CD14-positive monocyte (primary cell): ENCODE measurements at regions not wholly inside any gene's neighbourhood (a gene's known extent, or its start where the extent isn't known, plus 50 kb on each side); places are given as distances from the start of the nearest gene placed in this dataset.

ENCODE experiments used
- DNase-seq, 3 donors: peaks; one replicate each; pipeline ENCODE4 v3.0.0-alpha.2; 2011 to 2022
- H2AFZ ChIP-seq: 2 replicates; pipeline ENCODE4 v1.6.0; 2012; ENCODE audit warnings: mild to moderate bottlenecking, low read depth, low read length, inconsistent platforms; ENCODE audit not compliant: insufficient read depth, poor library complexity, severe bottlenecking
- H3K27ac ChIP-seq, 2 donors: 1 replicate in 1 of 2; 2 replicates in 1 of 2; pipeline ENCODE4 v1.5.1; 2012 to 2013; ENCODE audit warnings: low read length in 2 of 2, control low read depth in 1 of 2, inconsistent platforms in 1 of 2, low read depth in 1 of 2, mild to moderate bottlenecking in 1 of 2
- H3K27me3 ChIP-seq, 2 donors: one replicate each; pipeline versions ENCODE4 v1.6.0 to v1.6.1; 2011 to 2013; ENCODE audit warnings: low read length in 2 of 2; ENCODE audit not compliant: control insufficient read depth in 2 of 2, insufficient read depth in 2 of 2
- H3K36me3 ChIP-seq, 2 donors: replicated peaks in 1 of 2; 1 replicate in 1 of 2; 2 replicates in 1 of 2; pipeline versions ENCODE4 v1.5.1 to v1.6.1; 2012 to 2013; ENCODE audit warnings: low read length in 2 of 2, control low read depth in 1 of 2, inconsistent platforms in 1 of 2, mild to moderate bottlenecking in 1 of 2; ENCODE audit not compliant: insufficient read depth in 2 of 2, control insufficient read depth in 1 of 2
- H3K4me1 ChIP-seq, 2 donors: 1 replicate in 1 of 2; 2 replicates in 1 of 2; pipeline versions ENCODE4 v1.5.1 to v1.6.1; 2012 to 2013; ENCODE audit warnings: low read length in 2 of 2, control low read depth in 1 of 2, inconsistent platforms in 1 of 2, mild to moderate bottlenecking in 1 of 2, moderate library complexity in 1 of 2; ENCODE audit not compliant: insufficient read depth in 2 of 2, control insufficient read depth in 1 of 2
- H3K4me2 ChIP-seq: replicated peaks from 2 replicates; pipeline ENCODE3; 2012; ENCODE audit warnings: low read length, moderate library complexity, mild to moderate bottlenecking; ENCODE audit not compliant: poor library complexity, severe bottlenecking; ENCODE audit errors: extremely low read depth
- H3K4me3 ChIP-seq, 3 experiments: fragments of 200-600 bp in 1 of 3; sonication (generic) in 1 of 3; replicated peaks in 1 of 3; 1 replicate in 2 of 3; 2 replicates in 1 of 3; pipeline ENCODE4 v1.5.1; 2011 to 2013; ENCODE audit warnings: low read length in 3 of 3, mild to moderate bottlenecking in 3 of 3, control low read depth in 2 of 3, low read depth in 2 of 3, inconsistent platforms in 1 of 3, moderate library complexity in 1 of 3
- H3K79me2 ChIP-seq: 2 replicates; pipeline ENCODE4 v1.6.0; 2012; ENCODE audit warnings: mild to moderate bottlenecking, control low read depth, inconsistent platforms, low read length, moderate library complexity; ENCODE audit not compliant: insufficient read depth
- H3K9ac ChIP-seq: 2 replicates; pipeline ENCODE4 v1.6.0; 2017; ENCODE audit warnings: low read length, mild to moderate bottlenecking; ENCODE audit not compliant: insufficient read depth, poor library complexity, severe bottlenecking
- H3K9me3 ChIP-seq, 2 donors: replicated peaks in 1 of 2; 1 replicate in 1 of 2; 2 replicates in 1 of 2; pipeline versions ENCODE4 v1.5.1 to v1.6.1; 2012 to 2013; ENCODE audit warnings: low read length in 2 of 2, control low read depth in 1 of 2; ENCODE audit not compliant: control insufficient read depth in 1 of 2, insufficient read depth in 1 of 2
- H4K20me1 ChIP-seq: 2 replicates; pipeline ENCODE4 v1.6.0; 2012; ENCODE audit warnings: mild to moderate bottlenecking, low read length, control low read depth, moderate library complexity; ENCODE audit not compliant: insufficient read depth
- H3K27ac Mint-ChIP-seq, 7 donors: one replicate each; pipeline ENCODE4 v1.8.0; 2020; ENCODE audit warnings: mild to moderate bottlenecking in 7 of 7, mixed read lengths in 7 of 7, moderate library complexity in 6 of 7, inconsistent platforms in 2 of 7
- H3K27me3 Mint-ChIP-seq, 3 donors: one replicate each; pipeline ENCODE4 v1.8.0; 2021 to 2022; ENCODE audit warnings: low read depth in 3 of 3, mild to moderate bottlenecking in 3 of 3, mixed read lengths in 3 of 3, moderate library complexity in 3 of 3, inconsistent platforms in 1 of 3
- H3K36me3 Mint-ChIP-seq, 2 donors: one replicate each; pipeline ENCODE4 v1.8.0; 2020; ENCODE audit warnings: mixed read lengths in 2 of 2, inconsistent platforms in 1 of 2, mild to moderate bottlenecking in 1 of 2
- H3K4me1 Mint-ChIP-seq: one replicate; pipeline ENCODE4 v1.8.0; 2020; ENCODE audit warnings: mild to moderate bottlenecking, mixed read lengths
- H3K4me3 Mint-ChIP-seq, 2 donors: one replicate each; pipeline ENCODE4 v1.8.0; 2020; ENCODE audit warnings: mild to moderate bottlenecking in 2 of 2, mixed read lengths in 2 of 2, moderate library complexity in 1 of 2
- H3K9me3 Mint-ChIP-seq, 7 donors: one replicate each; pipeline ENCODE4 v1.8.0; 2020 to 2022; ENCODE audit warnings: mixed read lengths in 7 of 7, mild to moderate bottlenecking in 6 of 7, moderate library complexity in 6 of 7, inconsistent platforms in 2 of 7
- CTCF ChIP-seq: fragments of 200-600 bp; IDR thresholded peaks from one replicate; pipeline ENCODE4 v1.8.0; 2022; ENCODE audit warnings: antibody characterized with exemption, mild to moderate bottlenecking
- WGBS: methylation state at CpG from one replicate; pipeline ENCODE4 v1.1.5; 2013; ENCODE audit warnings: missing lambda C conversion rate; ENCODE audit not compliant: insufficient coverage; 5-methylcytosine and 5-hydroxymethylcytosine counted together
- intact Hi-C, 2 donors: fragments of 100-400 bp; cut with micrococcal nuclease; formaldehyde crosslinking; loops; one replicate each; pipeline versions ENCODE4 v1.15.0 to v1.15.1; 2023

GRCh38 chr20:57970856-57971255, 257.6 kb downstream of the ANKRD60 start:
- no CpG with 5 or more reads among the region's 6 CpGs for WGBS
- Mint-ChIP-seq H3K27me3 (peaks cover 3 to 12% (median 4%) of the 10 kb centered on the region in 3 donors), H3K9me3 (peaks cover 0 to 4% (median 3%) of the 10 kb centered on the region in 7 donors), H3K36me3 (no peaks in the 10 kb centered on the region), H3K27ac (no peak overlapping the region), H3K4me1 (no peaks in the 10 kb centered on the region), H3K4me3 (no peak overlapping the region)
- Histone ChIP-seq H3K4me2 (no peak overlapping the region), H3K9me3 (no peaks in the 10 kb centered on the region), H3K36me3 (no peaks in the 10 kb centered on the region), H3K27ac (no peak overlapping the region), H3K4me3 (no peak overlapping the region), H3K79me2 (no peaks in the 10 kb centered on the region), H3K27me3 (no peaks in the 10 kb centered on the region), H4K20me1 (no peaks in the 10 kb centered on the region), H3K4me1 (no peaks in the 10 kb centered on the region), H2AFZ (no peak overlapping the region), H3K9ac (no peak overlapping the region)
- no peak for TF ChIP-seq CTCF
- DNase-seq, result no peak
- intact Hi-C loops, result no loop called here

- H3K27me3 Mint-ChIP-seq, result peaks cover 3 to 13% (median 4%) of the 10 kb centered on the region in 3 donors
- no peak overlapping the region for H3K4me3 Mint-ChIP-seq
- no peaks in the 10 kb centered on the region for H3K36me3 Mint-ChIP-seq
- Histone ChIP-seq H3K79me2 (no peaks in the 10 kb centered on the region), H3K4me2 (no peak overlapping the region), H2AFZ (no peak overlapping the region), H3K9me3 (no peaks in the 10 kb centered on the region), H3K27me3 (no peaks in the 10 kb centered on the region), H3K36me3 (no peaks in the 10 kb centered on the region), H4K20me1 (no peaks in the 10 kb centered on the region), H3K27ac (no peak overlapping the region), H3K4me1 (no peaks in the 10 kb centered on the region), H3K9ac (no peak overlapping the region), H3K4me3 (no peak overlapping the region)
- no peaks in the 10 kb centered on the region for H3K4me1 Mint-ChIP-seq
- peaks cover 0 to 4% (median 3%) of the 10 kb centered on the region in 7 donors for H3K9me3 Mint-ChIP-seq
- no peak for DNase-seq
- WGBS, result 43% methylated on average over 4 of the region's 5 CpGs
- TF ChIP-seq CTCF, result no peak
- H3K27ac Mint-ChIP-seq, result no peak overlapping the region
- intact Hi-C loops, result no loop called here
Observed at GRCh38 chr20:57970116-57970515, 258.3 kb downstream of the ANKRD60 start.
